AG09319 (cell line): ENCODE measurements at regions not wholly inside any gene's neighbourhood (a gene's known extent, or its start where the extent isn't known, plus 50 kb on each side); places are given as distances from the start of the nearest gene placed in this dataset.

ENCODE experiments used
- DNase-seq: peaks from one replicate; pipeline ENCODE4 v3.0.0-alpha.2; 2010; ENCODE audit warnings: low read depth; ENCODE audit errors: extremely low read depth
- TF ChIP-seq, protein P1 (sequence below): IDR thresholded peaks from 2 replicates; pipeline ENCODE4 v1.5.1; 2011; ENCODE audit warnings: low read depth, mild to moderate bottlenecking, inconsistent platforms, low read length, moderate library complexity

DNA sequence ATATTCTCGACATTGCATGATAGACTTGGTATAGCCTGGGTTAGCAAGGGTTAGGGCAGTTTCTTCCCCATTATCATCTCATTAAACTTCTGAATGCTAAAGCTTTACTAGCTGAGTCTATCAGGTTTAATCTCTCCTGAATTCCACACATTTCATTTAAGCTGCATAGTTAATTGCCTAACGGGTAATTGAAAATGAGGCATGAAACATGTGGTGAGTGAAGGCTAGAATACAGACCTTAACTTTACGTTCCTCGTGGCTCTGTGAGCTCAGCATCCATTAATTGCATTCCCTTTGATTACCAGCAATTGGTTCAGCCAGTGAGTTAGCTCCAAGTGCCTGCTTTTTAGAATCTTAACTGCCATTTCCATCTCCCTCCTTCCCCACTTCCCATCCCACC is 126.5 kb upstream of the MEX3C start:
- TF ChIP-seq, protein P1, sequence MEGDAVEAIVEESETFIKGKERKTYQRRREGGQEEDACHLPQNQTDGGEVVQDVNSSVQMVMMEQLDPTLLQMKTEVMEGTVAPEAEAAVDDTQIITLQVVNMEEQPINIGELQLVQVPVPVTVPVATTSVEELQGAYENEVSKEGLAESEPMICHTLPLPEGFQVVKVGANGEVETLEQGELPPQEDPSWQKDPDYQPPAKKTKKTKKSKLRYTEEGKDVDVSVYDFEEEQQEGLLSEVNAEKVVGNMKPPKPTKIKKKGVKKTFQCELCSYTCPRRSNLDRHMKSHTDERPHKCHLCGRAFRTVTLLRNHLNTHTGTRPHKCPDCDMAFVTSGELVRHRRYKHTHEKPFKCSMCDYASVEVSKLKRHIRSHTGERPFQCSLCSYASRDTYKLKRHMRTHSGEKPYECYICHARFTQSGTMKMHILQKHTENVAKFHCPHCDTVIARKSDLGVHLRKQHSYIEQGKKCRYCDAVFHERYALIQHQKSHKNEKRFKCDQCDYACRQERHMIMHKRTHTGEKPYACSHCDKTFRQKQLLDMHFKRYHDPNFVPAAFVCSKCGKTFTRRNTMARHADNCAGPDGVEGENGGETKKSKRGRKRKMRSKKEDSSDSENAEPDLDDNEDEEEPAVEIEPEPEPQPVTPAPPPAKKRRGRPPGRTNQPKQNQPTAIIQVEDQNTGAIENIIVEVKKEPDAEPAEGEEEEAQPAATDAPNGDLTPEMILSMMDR = no peak
- no peak for DNase-seq

DNA sequence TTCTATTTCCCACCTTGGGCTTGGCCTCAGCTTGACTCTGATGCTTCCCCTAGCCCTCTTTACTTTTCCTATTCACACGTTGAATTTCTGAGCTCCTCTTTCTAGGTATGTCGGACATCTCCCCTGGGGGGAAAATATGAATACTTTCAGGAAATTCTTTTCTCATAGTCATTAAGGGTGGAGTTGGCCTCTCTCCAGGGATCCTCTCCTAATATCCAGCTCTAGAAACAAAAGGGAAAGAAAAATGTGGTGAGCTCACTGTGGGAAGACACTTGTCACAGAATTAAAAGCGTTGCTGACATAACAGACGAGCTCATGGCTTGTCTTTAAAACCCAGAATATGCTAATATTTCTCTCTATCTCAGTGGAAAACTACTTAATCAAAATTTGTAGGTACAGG is 132.7 kb upstream of the MEX3C start:
- TF ChIP-seq, protein P1 = no peak
- no peak for DNase-seq

DNA sequence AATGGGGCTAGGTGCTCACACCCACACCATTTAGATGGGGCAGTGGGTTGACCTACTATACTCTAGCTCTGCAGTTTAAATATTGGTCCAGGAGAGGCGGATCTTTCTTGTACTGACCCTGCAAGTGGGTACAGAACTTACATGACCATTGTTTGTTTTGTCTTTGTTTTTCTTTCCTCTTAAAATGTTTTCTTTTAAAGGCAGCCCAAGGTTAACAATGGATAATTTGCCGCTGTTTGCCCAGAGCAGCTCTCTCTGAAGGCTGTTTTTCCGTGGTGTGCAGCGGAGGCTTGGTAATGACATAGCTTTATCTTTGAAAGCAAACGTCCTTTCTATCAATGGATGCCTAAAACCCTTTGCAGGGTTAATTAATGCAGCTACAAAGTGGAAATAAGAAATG is 133.3 kb upstream of the MEX3C start:
- DNase-seq = no peak

DNA sequence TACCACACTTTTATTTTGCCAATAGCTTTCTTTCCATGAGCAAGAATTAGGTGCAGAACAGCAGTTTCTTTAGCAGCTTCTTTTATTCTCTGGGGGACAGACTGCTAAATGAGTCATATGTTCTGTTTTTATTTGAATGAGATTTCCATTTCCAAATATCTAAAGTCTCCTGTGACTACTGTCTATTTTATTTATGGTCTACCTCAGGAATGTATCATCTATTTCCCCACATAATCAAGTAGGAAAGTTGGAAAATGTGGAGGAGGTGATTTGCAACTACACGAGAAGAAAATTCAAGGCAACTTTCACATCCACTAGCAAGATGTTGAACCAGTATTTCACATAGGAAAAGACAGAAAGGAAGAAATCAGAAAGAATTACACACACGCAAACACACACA is 139.9 kb upstream of the MEX3C start:
- no peak for DNase-seq
- TF ChIP-seq, protein P1 = no peak

More for the DNA sequence above, 133.3 kb upstream of the MEX3C start:
- TF ChIP-seq, protein P1 = no peak

DNA sequence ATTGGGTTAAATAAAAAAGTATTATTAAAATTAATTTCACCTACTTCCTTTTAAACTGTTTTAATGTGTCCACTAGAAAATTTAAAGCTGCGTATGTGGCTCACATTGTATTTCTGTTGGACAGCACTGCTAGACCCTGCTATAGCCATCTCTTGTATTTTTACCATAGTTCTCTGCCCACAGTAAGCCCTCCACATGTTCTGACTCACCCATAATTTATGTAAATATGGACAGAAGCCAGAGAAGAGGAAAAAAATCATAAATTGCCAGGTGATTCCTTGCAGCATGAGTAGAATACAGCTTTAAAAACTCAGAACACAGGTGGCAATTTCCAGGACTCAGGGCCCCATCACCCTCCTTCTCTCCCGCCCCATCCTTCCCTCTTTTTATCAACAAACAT is 142.4 kb upstream of the MEX3C start:
- no peak for DNase-seq
- TF ChIP-seq, protein P1 = no peak

DNA sequence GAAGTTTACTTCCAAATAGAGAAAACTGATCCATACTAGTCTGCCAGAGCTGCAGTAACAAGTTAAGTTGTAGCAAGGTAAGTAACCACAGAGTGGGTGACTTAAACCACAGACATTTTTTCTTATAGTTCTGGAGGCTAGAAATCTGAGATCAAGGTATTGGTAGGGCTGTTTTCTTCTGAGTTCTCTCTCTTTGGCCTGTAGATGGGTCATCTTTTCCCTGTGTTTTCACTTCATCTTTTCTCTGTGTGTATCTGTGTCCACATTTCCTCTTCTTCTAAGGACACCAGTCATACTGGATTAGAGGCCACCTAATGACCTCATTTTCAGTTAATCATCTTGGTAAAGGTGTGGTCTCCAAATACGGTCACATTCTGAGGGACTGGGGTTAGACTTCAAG is 142.9 kb upstream of the MEX3C start:
- TF ChIP-seq, protein P1 = no peak
- DNase-seq = no peak

DNA sequence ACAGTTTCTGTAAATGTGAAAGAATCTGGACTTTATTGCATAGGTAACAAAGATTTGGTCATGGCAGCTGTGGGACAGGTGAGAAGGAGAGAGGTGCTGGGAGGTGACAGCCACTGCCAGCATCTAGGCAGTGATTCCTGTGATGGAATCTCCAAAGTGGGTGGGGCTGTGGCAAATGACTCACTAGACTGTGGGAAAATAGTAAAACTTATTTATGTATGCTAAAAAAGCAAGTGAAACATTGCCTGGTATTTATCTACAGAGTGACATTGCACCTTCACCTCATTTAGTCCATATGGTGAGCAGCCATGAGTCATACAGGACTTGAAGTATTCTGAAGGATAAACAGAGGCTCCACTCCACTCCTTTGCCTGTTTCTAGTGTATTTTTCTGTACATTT is 145.3 kb upstream of the MEX3C start:
- TF ChIP-seq, protein P1 = no peak
- DNase-seq = no peak
